ENCODE measurements at regions not wholly inside any gene's neighbourhood (a gene's known extent, or its start where the extent isn't known, plus 50 kb on each side); places are given as distances from the start of the nearest gene placed in this dataset.
"Not testable (repeated sequence)": the region's sequence is repeated elsewhere in the genome, so short reads cannot be mapped to it uniquely, and the experiment has no call there.

DNA sequence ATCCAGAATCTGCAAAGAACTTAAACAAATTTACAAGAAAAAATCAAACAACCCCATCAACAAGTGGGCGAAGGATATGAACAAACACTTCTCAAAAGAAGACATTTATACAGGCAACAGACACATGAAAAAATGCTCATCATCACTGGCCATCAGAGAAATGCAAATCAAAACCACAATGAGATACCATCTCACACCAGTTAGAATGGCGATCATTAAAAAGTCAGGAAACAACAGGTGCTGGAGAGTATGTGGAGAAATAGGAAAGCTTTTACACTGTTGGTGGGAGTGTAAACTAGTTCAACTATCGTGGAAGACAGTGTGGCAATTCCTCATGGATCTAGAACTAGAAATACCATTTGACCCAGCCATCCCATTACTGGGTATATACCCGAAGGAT lies 121.4 kb upstream of the RGS6 start:
- TF ChIP-seq, protein P1, sequence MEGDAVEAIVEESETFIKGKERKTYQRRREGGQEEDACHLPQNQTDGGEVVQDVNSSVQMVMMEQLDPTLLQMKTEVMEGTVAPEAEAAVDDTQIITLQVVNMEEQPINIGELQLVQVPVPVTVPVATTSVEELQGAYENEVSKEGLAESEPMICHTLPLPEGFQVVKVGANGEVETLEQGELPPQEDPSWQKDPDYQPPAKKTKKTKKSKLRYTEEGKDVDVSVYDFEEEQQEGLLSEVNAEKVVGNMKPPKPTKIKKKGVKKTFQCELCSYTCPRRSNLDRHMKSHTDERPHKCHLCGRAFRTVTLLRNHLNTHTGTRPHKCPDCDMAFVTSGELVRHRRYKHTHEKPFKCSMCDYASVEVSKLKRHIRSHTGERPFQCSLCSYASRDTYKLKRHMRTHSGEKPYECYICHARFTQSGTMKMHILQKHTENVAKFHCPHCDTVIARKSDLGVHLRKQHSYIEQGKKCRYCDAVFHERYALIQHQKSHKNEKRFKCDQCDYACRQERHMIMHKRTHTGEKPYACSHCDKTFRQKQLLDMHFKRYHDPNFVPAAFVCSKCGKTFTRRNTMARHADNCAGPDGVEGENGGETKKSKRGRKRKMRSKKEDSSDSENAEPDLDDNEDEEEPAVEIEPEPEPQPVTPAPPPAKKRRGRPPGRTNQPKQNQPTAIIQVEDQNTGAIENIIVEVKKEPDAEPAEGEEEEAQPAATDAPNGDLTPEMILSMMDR (IDR thresholded peaks at IDR 0.05; ENCODE audit: borderline replicate concordance, extremely low read depth, low read length, poor library complexity, severe bottlenecking): not testable (repeated sequence)
- TF ChIP-seq EZH2 (IDR thresholded peaks at IDR 0.05; ENCODE audit: borderline replicate concordance, low read depth, low read length, severe bottlenecking): not testable (repeated sequence)

All from DND-41 (cell line).